Mammary epithelial cell (primary cell): ENCODE measurements at regions not wholly inside any gene's neighbourhood (a gene's known extent, or its start where the extent isn't known, plus 50 kb on each side); places are given as distances from the start of the nearest gene placed in this dataset.

ENCODE experiments used
- EZH2 ChIP-seq: IDR thresholded peaks from 2 replicates; pipeline ENCODE4 v1.6.1; 2012; ENCODE audit warnings: low read length, inconsistent platforms, borderline replicate concordance
- TF ChIP-seq, protein P1 (sequence below), 2 donors: IDR thresholded peaks in 1 of 2; conservative IDR thresholded peaks in 1 of 2; 2 replicates each; pipeline ENCODE4 v1.5.1; 2011 to 2012; ENCODE audit warnings: inconsistent platforms in 2 of 2, low read length in 2 of 2, mild to moderate bottlenecking in 2 of 2, control low read depth in 1 of 2, low read depth in 1 of 2; ENCODE audit not compliant: insufficient read depth in 1 of 2; ENCODE audit errors: extremely low read depth in 1 of 2

GRCh38 chr4:74583757-74584156, 138.8 kb downstream of the AREG start:
- TF ChIP-seq, protein P1, sequence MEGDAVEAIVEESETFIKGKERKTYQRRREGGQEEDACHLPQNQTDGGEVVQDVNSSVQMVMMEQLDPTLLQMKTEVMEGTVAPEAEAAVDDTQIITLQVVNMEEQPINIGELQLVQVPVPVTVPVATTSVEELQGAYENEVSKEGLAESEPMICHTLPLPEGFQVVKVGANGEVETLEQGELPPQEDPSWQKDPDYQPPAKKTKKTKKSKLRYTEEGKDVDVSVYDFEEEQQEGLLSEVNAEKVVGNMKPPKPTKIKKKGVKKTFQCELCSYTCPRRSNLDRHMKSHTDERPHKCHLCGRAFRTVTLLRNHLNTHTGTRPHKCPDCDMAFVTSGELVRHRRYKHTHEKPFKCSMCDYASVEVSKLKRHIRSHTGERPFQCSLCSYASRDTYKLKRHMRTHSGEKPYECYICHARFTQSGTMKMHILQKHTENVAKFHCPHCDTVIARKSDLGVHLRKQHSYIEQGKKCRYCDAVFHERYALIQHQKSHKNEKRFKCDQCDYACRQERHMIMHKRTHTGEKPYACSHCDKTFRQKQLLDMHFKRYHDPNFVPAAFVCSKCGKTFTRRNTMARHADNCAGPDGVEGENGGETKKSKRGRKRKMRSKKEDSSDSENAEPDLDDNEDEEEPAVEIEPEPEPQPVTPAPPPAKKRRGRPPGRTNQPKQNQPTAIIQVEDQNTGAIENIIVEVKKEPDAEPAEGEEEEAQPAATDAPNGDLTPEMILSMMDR (conservative IDR thresholded peaks at IDR 0.05 in 1 of 2, IDR thresholded peaks at IDR 0.05 in 1 of 2; ENCODE audit: extremely low read depth in 1 of 2, insufficient read depth in 1 of 2, low read depth in 1 of 2, low read length in 2 of 2): no peak
- TF ChIP-seq EZH2: no peak
